ENCODE measurements at regions not wholly inside any gene's neighbourhood (a gene's known extent, or its start where the extent isn't known, plus 50 kb on each side); places are given as distances from the start of the nearest gene placed in this dataset.
"Not testable (repeated sequence)": the region's sequence is repeated elsewhere in the genome, so short reads cannot be mapped to it uniquely, and the experiment has no call there.

DNA sequence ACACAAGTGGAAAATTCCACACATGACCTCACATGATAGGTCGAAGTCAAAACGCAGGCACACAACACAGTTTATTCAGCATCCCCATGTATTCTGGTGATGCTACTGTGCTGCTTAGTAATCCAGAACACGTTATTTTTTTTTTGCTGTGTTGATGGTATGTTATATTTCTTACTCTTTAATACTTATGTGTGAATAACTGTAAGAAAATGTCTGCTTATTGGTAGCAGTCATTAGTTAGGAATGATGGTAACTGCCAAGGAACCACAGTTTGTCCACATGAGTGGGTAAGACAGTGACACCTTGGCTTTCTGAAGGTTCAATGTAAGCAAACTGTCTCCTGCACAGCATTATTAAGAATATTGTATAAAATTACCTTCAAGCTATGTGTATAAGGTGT, 107.7 kb upstream of the DAPK1 start:
- no peaks in the 10 kb centered on the region for H3K36me3 ChIP-seq (ENCODE audit: insufficient read depth)
- no peak overlapping the region for H3K4me3 ChIP-seq (ENCODE audit: low read depth, low read length)
- 83% methylated on average over 3 of the region's 3 CpGs for WGBS
- DNase-seq (ENCODE audit: extremely low spot score): no peak
- H3K27ac ChIP-seq (ENCODE audit: low read depth): no peak overlapping the region
- H3K4me1 ChIP-seq (ENCODE audit: insufficient read depth): no peaks in the 10 kb centered on the region

DNA sequence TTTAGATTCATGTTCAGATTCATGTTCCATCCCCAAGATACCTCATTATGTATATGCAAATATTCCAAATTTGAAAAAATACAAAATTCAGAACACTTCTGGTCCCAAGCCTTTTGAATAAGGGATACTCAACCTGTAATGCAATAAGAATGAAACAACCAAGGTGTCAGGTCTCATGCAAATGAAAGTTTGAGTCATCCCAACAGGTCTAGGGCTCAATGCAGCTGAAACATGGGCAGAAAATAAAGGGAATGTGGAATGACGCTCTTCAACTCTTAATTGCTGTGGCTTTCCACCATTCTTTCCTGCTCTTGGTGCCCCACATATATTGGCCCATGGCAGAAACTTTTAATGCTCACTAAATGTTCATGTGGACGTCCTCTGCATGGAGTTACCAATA, 107.3 kb upstream of the DAPK1 start:
- H3K4me1 ChIP-seq (ENCODE audit: insufficient read depth): no peaks in the 10 kb centered on the region
- no peak for DNase-seq (ENCODE audit: extremely low spot score)
- no peak overlapping the region for H3K4me3 ChIP-seq (ENCODE audit: low read depth, low read length)
- H3K27ac ChIP-seq (ENCODE audit: low read depth): no peak overlapping the region
- 96% methylated on average over 2 of the region's 2 CpGs for WGBS
- no peaks in the 10 kb centered on the region for H3K36me3 ChIP-seq (ENCODE audit: insufficient read depth)

DNA sequence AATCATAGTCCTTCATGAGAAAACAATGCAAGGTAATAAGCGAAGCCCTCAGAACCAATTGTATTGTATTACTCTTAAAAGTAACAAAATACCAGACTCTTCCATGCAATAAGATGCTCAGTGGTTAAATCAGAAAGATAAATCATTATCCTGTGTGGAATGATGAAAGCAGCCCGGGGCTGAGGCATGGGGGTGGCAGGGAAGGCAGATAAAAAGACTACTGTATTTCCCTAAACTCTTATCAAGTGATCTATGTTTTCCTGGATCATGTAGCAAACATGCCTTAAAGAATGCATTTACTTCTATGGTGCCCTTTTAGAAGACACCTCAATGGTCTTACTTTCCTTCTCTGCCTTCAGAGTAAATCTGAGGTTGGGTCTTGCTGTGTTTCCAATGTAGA, 105.6 kb upstream of the DAPK1 start:
- 87% methylated on average over 2 of the region's 2 CpGs for WGBS
- H3K36me3 ChIP-seq (ENCODE audit: insufficient read depth): no peaks in the 10 kb centered on the region
- H3K4me1 ChIP-seq (ENCODE audit: insufficient read depth): no peaks in the 10 kb centered on the region
- no peak overlapping the region for H3K27ac ChIP-seq (ENCODE audit: low read depth)
- no peak for DNase-seq (ENCODE audit: extremely low spot score)
- no peak overlapping the region for H3K4me3 ChIP-seq (ENCODE audit: low read depth, low read length)

DNA sequence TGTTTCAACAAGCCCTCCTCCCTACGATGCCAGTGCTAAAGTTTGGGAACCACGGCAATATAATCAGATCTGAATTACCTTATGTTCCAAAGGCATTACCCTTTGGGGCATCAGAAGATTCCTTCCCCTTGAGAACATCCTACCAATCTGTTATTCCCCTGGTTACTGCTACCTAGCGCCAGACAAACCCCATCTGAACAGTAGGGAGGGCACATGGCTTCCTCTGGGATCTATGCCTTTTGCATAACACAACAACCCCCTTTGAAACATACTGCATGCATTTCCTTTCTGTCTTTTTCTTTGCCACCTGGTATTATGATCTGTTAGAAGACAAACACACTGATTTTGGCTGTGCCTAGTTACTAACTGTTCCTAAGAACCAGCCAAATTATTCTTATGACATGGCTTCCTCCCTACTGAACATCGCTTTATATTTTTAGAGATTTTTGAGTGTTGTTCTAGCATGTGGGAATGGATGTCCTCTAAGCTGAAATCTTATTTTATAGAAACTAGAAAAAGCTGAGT, 103.9 kb upstream of the DAPK1 start:
- H3K4me1 ChIP-seq (ENCODE audit: insufficient read depth): no peaks in the 10 kb centered on the region

DNA sequence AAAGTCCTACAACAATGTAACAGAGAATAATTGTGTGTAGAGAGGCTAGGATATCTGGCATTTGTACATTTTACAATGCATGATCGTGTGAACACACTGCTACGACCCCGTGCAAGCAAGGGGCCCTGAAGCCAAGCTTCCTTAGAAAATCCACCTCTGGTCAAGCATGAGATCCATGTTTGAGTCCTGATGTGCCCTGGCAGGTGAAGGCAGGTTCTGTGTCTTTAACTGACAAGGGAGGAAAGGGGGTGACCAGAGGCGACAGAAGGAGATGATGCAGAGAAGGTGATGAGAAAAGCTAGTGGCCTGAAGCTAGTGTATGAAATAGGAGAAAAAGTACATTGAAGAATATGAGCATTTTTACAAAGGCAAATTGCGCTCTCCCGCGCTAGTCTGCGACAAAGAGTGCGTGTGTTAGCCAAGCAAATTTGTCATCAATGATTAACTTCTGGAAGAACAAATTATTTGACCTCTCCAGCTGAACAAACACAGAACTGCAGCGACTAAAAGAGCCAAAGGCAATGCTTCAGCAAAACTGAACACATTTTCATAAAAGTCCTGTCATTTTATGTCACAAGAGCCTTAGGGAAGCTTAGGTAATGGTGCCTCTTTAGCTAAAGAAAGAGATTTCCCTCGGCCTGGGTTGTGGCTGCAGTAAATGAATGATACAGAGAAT, 101.7 kb upstream of the DAPK1 start:
- Histone ChIP-seq H3K36me3 (ENCODE audit: insufficient read depth) (no peaks in the 10 kb centered on the region), H3K4me1 (ENCODE audit: insufficient read depth) (no peaks in the 10 kb centered on the region), H3K4me3 (ENCODE audit: low read depth, low read length) (no peak overlapping the region), H3K27ac (ENCODE audit: low read depth) (no peak overlapping the region)
- WGBS: 68% methylated on average over 11 of the region's 11 CpGs
- DNase-seq (ENCODE audit: extremely low spot score): no peak

More for the DNA sequence above, 103.9 kb upstream of the DAPK1 start:
- Histone ChIP-seq H3K27ac (ENCODE audit: low read depth) (no peak overlapping the region), H3K4me3 (ENCODE audit: low read depth, low read length) (no peak overlapping the region), H3K36me3 (ENCODE audit: insufficient read depth) (no peaks in the 10 kb centered on the region)
- no peak for DNase-seq (ENCODE audit: extremely low spot score)
- WGBS: 90% methylated on average over 4 of the region's 4 CpGs

GRCh38 chr9:87401681-87402080, 96.0 kb upstream of the DAPK1 start:
- H3K27ac ChIP-seq (ENCODE audit: low read depth): no peak overlapping the region
- no peak for DNase-seq (ENCODE audit: extremely low spot score)
- no peak overlapping the region for H3K4me3 ChIP-seq (ENCODE audit: low read depth, low read length)
- H3K4me1 ChIP-seq (ENCODE audit: insufficient read depth): no peaks in the 10 kb centered on the region
- WGBS: 83% methylated on average over 7 of the region's 7 CpGs
- no peaks in the 10 kb centered on the region for H3K36me3 ChIP-seq (ENCODE audit: insufficient read depth)

DNA sequence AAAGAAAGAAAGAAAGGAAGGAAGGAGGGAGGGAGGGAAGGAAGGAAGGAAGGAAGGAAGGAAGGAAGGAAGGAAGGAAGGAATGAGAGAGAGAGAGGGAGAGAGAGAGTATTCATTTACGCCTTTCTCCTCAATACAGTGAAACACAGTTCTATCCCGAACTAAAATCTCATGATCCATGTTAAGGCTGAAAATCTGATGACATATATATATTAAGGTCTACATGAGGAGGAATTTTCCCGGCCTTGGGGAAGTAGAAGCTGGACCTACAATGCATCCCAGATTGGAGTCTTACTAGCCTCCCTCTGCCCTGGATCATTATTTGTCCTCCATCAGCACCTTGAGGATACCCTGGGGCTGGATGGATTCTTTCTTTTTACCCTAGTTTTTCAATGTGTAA, 95.1 kb upstream of the DAPK1 start:
- H3K36me3 ChIP-seq (ENCODE audit: insufficient read depth): no peaks in the 10 kb centered on the region
- no peak overlapping the region for H3K4me3 ChIP-seq (ENCODE audit: low read depth, low read length)
- WGBS: 96% methylated on average over 3 of the region's 3 CpGs
- no peak for DNase-seq (ENCODE audit: extremely low spot score)
- H3K27ac ChIP-seq (ENCODE audit: low read depth): no peak overlapping the region
- H3K4me1 ChIP-seq (ENCODE audit: insufficient read depth): no peaks in the 10 kb centered on the region

GRCh38 chr9:87405677-87406542, 91.8 kb upstream of the DAPK1 start:
- Histone ChIP-seq H3K27ac (ENCODE audit: low read depth) (no peak overlapping the region), H3K4me3 (ENCODE audit: low read depth, low read length) (no peak overlapping the region)
- DNase-seq (ENCODE audit: extremely low spot score): no peak

DNA sequence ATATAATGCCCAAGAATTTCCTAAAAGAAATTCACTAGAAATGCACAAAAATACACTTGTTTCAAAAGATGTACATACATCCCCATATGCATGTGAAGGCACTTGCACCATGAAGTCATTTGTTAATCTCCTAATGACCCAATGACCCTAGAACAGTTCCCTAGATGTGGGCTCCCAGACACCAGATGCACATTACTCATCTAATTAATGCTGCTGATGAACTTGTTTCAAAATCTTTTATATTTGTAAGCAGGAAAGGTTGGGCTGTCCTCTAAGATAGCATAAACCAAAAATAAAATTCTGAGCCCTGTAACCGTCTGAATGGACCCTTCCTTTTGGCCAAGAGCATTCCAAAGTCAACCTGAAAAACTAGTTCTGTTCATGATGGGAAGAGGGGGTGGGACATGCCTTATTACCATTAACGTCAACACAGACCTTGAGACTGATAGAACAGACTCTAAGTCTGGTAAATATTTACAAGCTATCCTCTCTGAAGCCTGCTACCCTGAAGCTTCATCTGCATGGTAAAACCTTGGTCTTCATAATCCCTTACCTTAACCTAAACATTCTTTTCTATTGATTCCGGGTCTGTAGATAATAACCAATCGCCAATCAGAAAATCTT, 91.0 kb upstream of the DAPK1 start:
- H3K4me3 ChIP-seq (ENCODE audit: low read depth, low read length): no peak overlapping the region
- DNase-seq (ENCODE audit: extremely low spot score): no peak
- 57% methylated on average over 4 of the region's 4 CpGs for WGBS

More at GRCh38 chr9:87405677-87406542, 91.8 kb upstream of the DAPK1 start:
- WGBS: 70% methylated on average over 3 of the region's 3 CpGs
- H3K36me3 ChIP-seq (ENCODE audit: insufficient read depth): no peaks in the 10 kb centered on the region
- H3K4me1 ChIP-seq (ENCODE audit: insufficient read depth): no peaks in the 10 kb centered on the region

GRCh38 chr9:87410047-87411005, 87.3 kb upstream of the DAPK1 start:
- WGBS: 68% methylated on average over 16 of the region's 16 CpGs
- H3K36me3 ChIP-seq (ENCODE audit: insufficient read depth); H3K27ac ChIP-seq (ENCODE audit: low read depth); DNase-seq (ENCODE audit: extremely low spot score); H3K4me1 ChIP-seq (ENCODE audit: insufficient read depth); H3K4me3 ChIP-seq (ENCODE audit: low read depth, low read length): not testable (repeated sequence)

More for the DNA sequence above, 91.0 kb upstream of the DAPK1 start:
- Histone ChIP-seq H3K27ac (ENCODE audit: low read depth) (no peak overlapping the region), H3K36me3 (ENCODE audit: insufficient read depth) (no peaks in the 10 kb centered on the region), H3K4me1 (ENCODE audit: insufficient read depth) (no peaks in the 10 kb centered on the region)

DNA sequence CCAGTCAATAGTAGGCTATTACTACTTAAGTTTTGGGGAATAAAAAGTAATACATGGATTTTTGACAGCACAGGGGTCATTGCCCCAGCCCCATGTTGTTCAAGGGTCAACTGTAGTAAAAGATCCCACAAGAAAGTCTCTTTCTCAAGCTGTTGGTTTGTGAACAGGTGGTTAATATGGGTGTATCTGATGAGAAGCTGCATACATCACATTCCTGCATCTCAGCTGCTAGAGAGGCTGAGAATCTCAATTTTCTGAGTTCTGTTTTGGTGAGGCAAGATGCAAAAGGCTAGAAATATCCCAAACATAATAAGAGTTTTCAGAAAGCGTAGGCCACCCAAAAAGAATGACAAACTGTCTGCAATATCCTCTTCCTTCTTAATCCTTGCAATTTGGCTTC, 76.8 kb upstream of the DAPK1 start:
- Histone ChIP-seq H3K4me3 (ENCODE audit: low read depth, low read length) (no peak overlapping the region), H3K36me3 (ENCODE audit: insufficient read depth) (no peaks in the 10 kb centered on the region), H3K27ac (ENCODE audit: low read depth) (no peak overlapping the region), H3K4me1 (ENCODE audit: insufficient read depth) (no peaks in the 10 kb centered on the region)
- no peak for DNase-seq (ENCODE audit: extremely low spot score)
- WGBS: 97% methylated on average over 1 of the region's 1 CpG

GRCh38 chr9:87421734-87422133, 75.9 kb upstream of the DAPK1 start:
- no peak overlapping the region for H3K4me3 ChIP-seq (ENCODE audit: low read depth, low read length)
- H3K4me1 ChIP-seq (ENCODE audit: insufficient read depth): no peaks in the 10 kb centered on the region
- 90% methylated on average over 3 of the region's 3 CpGs for WGBS
- no peaks in the 10 kb centered on the region for H3K36me3 ChIP-seq (ENCODE audit: insufficient read depth)
- no peak overlapping the region for H3K27ac ChIP-seq (ENCODE audit: low read depth)
- DNase-seq (ENCODE audit: extremely low spot score): no peak

DNA sequence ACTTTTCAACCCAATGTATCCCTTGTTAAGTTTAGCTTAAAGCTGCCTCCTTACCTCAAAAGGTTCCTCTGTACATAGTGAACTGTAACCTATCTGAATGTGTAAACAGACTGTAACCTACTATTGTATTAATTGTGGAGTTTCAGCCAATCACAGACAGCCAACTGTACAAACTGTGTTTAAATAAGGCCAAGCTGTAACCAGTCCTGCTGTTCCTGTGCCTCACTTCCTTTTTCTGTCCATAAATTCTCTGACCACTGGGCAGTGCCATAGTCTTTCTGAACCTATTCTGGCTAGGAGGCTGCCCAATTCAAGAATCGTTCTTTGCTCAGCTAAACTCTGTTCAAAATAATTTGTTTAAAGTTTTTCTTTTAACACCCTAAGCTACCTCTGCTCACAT, 74.7 kb upstream of the DAPK1 start:
- no peak overlapping the region for H3K4me3 ChIP-seq (ENCODE audit: low read depth, low read length)
- whole genome bisulfite sequencing: 75% methylated on average over 1 of the region's 1 CpG
- H3K27ac ChIP-seq (ENCODE audit: low read depth): no peak overlapping the region
- H3K4me1 ChIP-seq (ENCODE audit: insufficient read depth): no peaks in the 10 kb centered on the region
- no peaks in the 10 kb centered on the region for H3K36me3 ChIP-seq (ENCODE audit: insufficient read depth)
- no peak for DNase-seq (ENCODE audit: extremely low spot score)

Data from urinary bladder (tissue), 3 donors.